NT2/D1 (cell line): ENCODE measurements at regions not wholly inside any gene's neighbourhood (a gene's known extent, or its start where the extent isn't known, plus 50 kb on each side); places are given as distances from the start of the nearest gene placed in this dataset.

Experiments used
- DNase-seq: peaks from one replicate; pipeline ENCODE4 v3.0.0-alpha.2; 2011; ENCODE audit warnings: low read depth, low spot score
- H3K27me3 ChIP-seq: 2 replicates; pipeline ENCODE4 v1.6.0; 2011; ENCODE audit warnings: mild to moderate bottlenecking; ENCODE audit not compliant: insufficient read length, insufficient read depth
- H3K36me3 ChIP-seq: 2 replicates; pipeline ENCODE4 v1.6.1; 2011; ENCODE audit warnings: mild to moderate bottlenecking, low read length, mixed read lengths; ENCODE audit not compliant: insufficient read depth, insufficient read length
- H3K4me1 ChIP-seq: 2 replicates; pipeline ENCODE4 v1.5.1; 2011; ENCODE audit not compliant: insufficient read depth, insufficient read length
- H3K4me3 ChIP-seq: 2 replicates; pipeline ENCODE4 v1.5.1; 2011; ENCODE audit warnings: low read depth; ENCODE audit not compliant: insufficient read length
- H3K9ac ChIP-seq: 2 replicates; pipeline ENCODE4 v1.6.0; 2011; ENCODE audit warnings: low read depth; ENCODE audit not compliant: insufficient read length
- H3K9me3 ChIP-seq: 2 replicates; pipeline ENCODE4 v1.5.1; 2011; ENCODE audit warnings: mild to moderate bottlenecking, low read length; ENCODE audit not compliant: insufficient read depth
- SUZ12 ChIP-seq: IDR thresholded peaks from 2 replicates; pipeline ENCODE4 v1.6.1; 2011; ENCODE audit not compliant: insufficient read length, insufficient read depth; ENCODE audit errors: extremely low read depth
- YY1 ChIP-seq: IDR thresholded peaks from 2 replicates; pipeline ENCODE4 v1.6.1; 2011; ENCODE audit not compliant: insufficient read length, insufficient read depth
- ZNF274 ChIP-seq: IDR thresholded peaks from 2 replicates; pipeline ENCODE4 v1.6.1; 2011; ENCODE audit warnings: mild to moderate bottlenecking, low read depth, low read length

GRCh38 chr14:54106661-54107377 is 150.2 kb upstream of the BMP4 start:
- no peak overlapping the region for H3K4me3 ChIP-seq
- H3K9ac ChIP-seq, result no peak overlapping the region
- H3K4me1 ChIP-seq, result no peaks in the 10 kb centered on the region

DNA sequence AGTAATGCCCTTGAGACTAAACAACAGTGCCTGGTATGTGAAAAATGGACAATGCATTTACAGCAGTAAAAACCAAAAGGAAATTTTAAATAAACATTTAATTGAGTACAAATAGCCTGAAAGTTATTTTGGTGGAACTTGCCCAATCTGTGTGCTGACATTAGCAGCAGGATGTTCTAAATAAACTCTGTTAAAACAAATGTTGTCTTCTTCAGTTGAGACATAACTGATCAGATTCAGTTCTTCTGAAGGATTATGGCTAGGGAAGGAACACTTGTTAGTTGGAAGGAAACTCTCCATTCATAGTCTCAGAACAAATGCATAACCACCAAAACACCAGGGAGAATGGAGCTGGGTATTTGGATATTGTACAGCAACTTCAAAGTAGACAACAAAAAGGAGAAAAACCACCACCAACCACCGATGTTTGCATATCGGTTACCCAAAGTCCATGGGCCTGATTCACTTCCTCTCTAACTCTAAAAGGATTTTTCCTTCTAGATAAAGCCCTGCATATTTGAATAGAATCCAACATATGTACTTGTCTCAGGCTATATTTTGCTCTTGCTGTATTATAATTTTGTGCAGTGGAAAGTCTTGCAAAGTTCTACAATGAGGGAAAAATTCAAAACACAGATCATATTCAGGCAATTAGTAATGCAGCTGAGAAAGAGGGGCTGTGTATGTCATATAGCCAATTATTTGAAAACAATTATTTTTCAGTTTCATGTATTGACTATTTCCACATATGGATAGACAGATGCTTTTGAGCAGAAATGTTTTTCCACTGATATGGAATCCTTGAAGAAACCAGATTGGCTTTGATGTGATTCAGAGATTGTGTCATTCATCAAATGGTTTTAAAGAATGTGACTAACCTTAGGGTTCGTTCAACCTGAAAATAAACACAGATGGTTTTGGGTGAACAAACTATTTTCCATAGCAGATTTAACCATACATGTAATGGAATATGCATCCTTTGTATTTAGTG is 152.2 kb upstream of the BMP4 start:
- H3K4me3 ChIP-seq, result no peak overlapping the region
- no peaks in the 10 kb centered on the region for H3K36me3 ChIP-seq
- DNase-seq, result no peak
- H3K27me3 ChIP-seq, result no peaks in the 10 kb centered on the region
- TF ChIP-seq YY1 (no peak), SUZ12 (no peak), ZNF274 (no peak)
- H3K4me1 ChIP-seq, result no peaks in the 10 kb centered on the region
- no peak overlapping the region for H3K9ac ChIP-seq
- H3K9me3 ChIP-seq, result no peaks in the 10 kb centered on the region

More at GRCh38 chr14:54106661-54107377, 150.2 kb upstream of the BMP4 start:
- H3K36me3 ChIP-seq, result no peaks in the 10 kb centered on the region
- TF ChIP-seq YY1 (no peak), ZNF274 (no peak), SUZ12 (no peak)
- DNase-seq, result no peak
- H3K27me3 ChIP-seq, result no peaks in the 10 kb centered on the region
- no peaks in the 10 kb centered on the region for H3K9me3 ChIP-seq

GRCh38 chr14:54109521-54110120 is 153.0 kb upstream of the BMP4 start:
- DNase-seq, result no peak
- no peaks in the 10 kb centered on the region for H3K9me3 ChIP-seq
- H3K9ac ChIP-seq, result no peak overlapping the region
- H3K36me3 ChIP-seq, result no peaks in the 10 kb centered on the region
- no peak overlapping the region for H3K4me3 ChIP-seq
- no peaks in the 10 kb centered on the region for H3K4me1 ChIP-seq
- H3K27me3 ChIP-seq, result no peaks in the 10 kb centered on the region
- no peak for TF ChIP-seq SUZ12
- TF ChIP-seq YY1, result no peak
- no peak for TF ChIP-seq ZNF274

DNA sequence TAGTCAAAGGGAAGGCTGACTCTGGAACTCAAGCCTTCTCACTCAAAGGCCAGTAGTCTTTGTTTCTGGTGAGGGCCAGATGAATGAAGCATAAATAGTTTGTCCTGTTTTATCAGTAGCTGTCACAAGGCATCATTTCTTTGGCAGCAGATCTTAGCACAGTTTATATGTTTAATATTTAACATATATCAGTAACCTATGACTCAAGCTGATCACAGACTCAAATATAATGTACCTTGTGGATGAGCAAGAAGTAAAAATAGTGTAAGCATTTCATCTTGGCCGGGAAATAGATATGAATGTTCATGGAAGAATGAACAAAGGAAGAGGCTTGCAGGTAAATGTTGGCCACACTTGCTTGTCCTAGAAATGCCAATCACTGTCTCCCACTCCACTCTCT is 158.3 kb upstream of the BMP4 start:
- Histone ChIP-seq H3K9me3 (no peaks in the 10 kb centered on the region), H3K4me3 (no peak overlapping the region), H3K4me1 (no peaks in the 10 kb centered on the region), H3K36me3 (no peaks in the 10 kb centered on the region), H3K27me3 (no peaks in the 10 kb centered on the region), H3K9ac (no peak overlapping the region)
- no peak for DNase-seq
- TF ChIP-seq ZNF274 (no peak), SUZ12 (no peak), YY1 (no peak)

- no peak overlapping the region for H3K9ac ChIP-seq
- no peaks in the 10 kb centered on the region for H3K27me3 ChIP-seq
- H3K4me1 ChIP-seq, result no peaks in the 10 kb centered on the region
- no peaks in the 10 kb centered on the region for H3K9me3 ChIP-seq
- no peak overlapping the region for H3K4me3 ChIP-seq
- H3K36me3 ChIP-seq, result no peaks in the 10 kb centered on the region
- no peak for DNase-seq
- TF ChIP-seq ZNF274 (no peak), YY1 (no peak), SUZ12 (no peak)
Measured at GRCh38 chr14:54116198-54116885, 159.7 kb upstream of the BMP4 start.

GRCh38 chr14:54116972-54117371 is 160.3 kb upstream of the BMP4 start:
- Histone ChIP-seq H3K27me3 (no peaks in the 10 kb centered on the region), H3K36me3 (no peaks in the 10 kb centered on the region), H3K9me3 (no peaks in the 10 kb centered on the region), H3K9ac (no peak overlapping the region), H3K4me1 (no peaks in the 10 kb centered on the region), H3K4me3 (no peak overlapping the region)
- TF ChIP-seq YY1 (no peak), SUZ12 (no peak), ZNF274 (no peak)
- no peak for DNase-seq

DNA sequence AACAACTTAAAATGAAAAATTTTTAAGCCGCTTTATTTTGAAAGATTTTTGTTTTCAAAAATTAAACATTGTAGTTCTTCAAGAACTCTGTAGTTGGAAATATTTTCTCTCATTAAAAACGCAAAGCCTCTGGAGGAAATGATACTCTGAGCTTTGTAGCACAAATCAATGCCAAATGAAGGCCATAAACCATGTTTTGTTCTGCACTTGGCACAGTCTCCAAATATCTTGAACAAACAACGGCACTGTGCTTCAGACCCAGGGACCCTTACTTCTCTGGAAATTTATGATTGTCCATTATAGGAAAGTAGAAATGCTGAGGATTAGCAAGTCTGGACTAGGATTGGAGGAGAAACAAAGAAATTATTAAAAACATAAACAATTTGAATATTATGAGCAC is 160.8 kb upstream of the BMP4 start:
- no peaks in the 10 kb centered on the region for H3K9me3 ChIP-seq
- H3K9ac ChIP-seq, result no peak overlapping the region
- DNase-seq, result no peak
- H3K4me3 ChIP-seq, result no peak overlapping the region
- H3K36me3 ChIP-seq, result no peaks in the 10 kb centered on the region
- H3K4me1 ChIP-seq, result no peaks in the 10 kb centered on the region
- no peaks in the 10 kb centered on the region for H3K27me3 ChIP-seq
- no peak for TF ChIP-seq ZNF274
- no peak for TF ChIP-seq YY1
- TF ChIP-seq SUZ12, result no peak
